HEK293 (cell line): ENCODE measurements at regions not wholly inside any gene's neighbourhood (a gene's known extent, or its start where the extent isn't known, plus 50 kb on each side); places are given as distances from the start of the nearest gene placed in this dataset.
A peak's percentile ranks its signal among the peaks of the same experiment; 100 is the strongest.

Source experiments
- CTCF ChIA-PET: fragments of 350-600 bp; formaldehyde crosslinking; extraction: SDS; loops from one replicate; lab custom pipeline; 2021; ENCODE audit warnings: antibody characterized with exemption; lab: Yijun Ruan, JAX
- POLR2A ChIA-PET: fragments of 300-600 bp; formaldehyde crosslinking; extraction: SDS; loops from one replicate; lab custom pipeline; 2020; ENCODE audit warnings: antibody characterized with exemption, inconsistent platforms; lab: Yijun Ruan, JAX
- H3K27ac ChIP-seq: fragments of 200-500 bp; sonication (Bioruptor generic); 2 replicates; pipeline ENCODE4 v1.5.1; 2014; ENCODE audit warnings: low read depth, low read length, control low read depth, inconsistent platforms; ENCODE audit errors: extremely low read depth
- H3K36me3 ChIP-seq, 2 experiments: fragments of 200-500 bp in 1 of 2; sonication (Bioruptor generic) in 1 of 2; 1 replicate in 1 of 2; 2 replicates in 1 of 2; pipeline ENCODE4 v1.5.1; 2014 to 2017; ENCODE audit warnings: inconsistent platforms in 2 of 2, low read length in 2 of 2; ENCODE audit not compliant: control insufficient read depth in 2 of 2, insufficient read depth in 1 of 2
- H3K4me1 ChIP-seq: fragments of 200-500 bp; sonication (Bioruptor generic); 2 replicates; pipeline ENCODE4 v1.5.1; 2014; ENCODE audit warnings: mild to moderate bottlenecking, low read length, inconsistent platforms; ENCODE audit not compliant: control insufficient read depth, insufficient read depth
- H3K4me3 ChIP-seq: 2 replicates; pipeline ENCODE4 v1.5.1; 2011; ENCODE audit warnings: low read depth, mild to moderate bottlenecking, control low read depth, low read length, moderate library complexity
- H3K9me3 ChIP-seq: fragments of 200-500 bp; sonication (Bioruptor generic); 2 replicates; pipeline ENCODE4 v1.5.1; 2014; ENCODE audit warnings: low read depth, low read length, inconsistent platforms; ENCODE audit not compliant: control insufficient read depth, insufficient read depth
- GFI1B ChIP-seq: fragments of 450-650 bp; formaldehyde crosslinking; IDR thresholded peaks from 2 replicates; pipeline ENCODE4 v1.5.1; 2016; ENCODE audit warnings: missing biosample characterization, missing genetic modification characterization
- GLIS1 ChIP-seq: fragments of 450-650 bp; formaldehyde crosslinking; IDR thresholded peaks from 2 replicates; pipeline ENCODE4 v1.5.1; 2016; ENCODE audit warnings: missing biosample characterization, missing genetic modification characterization
- KLF9 ChIP-seq: fragments of 450-650 bp; formaldehyde crosslinking; IDR thresholded peaks from 2 replicates; pipeline ENCODE4 v1.5.1; 2016; ENCODE audit warnings: missing biosample characterization, missing genetic modification characterization, low read depth
- MYNN ChIP-seq: fragments of 450-650 bp; formaldehyde crosslinking; IDR thresholded peaks from 2 replicates; pipeline ENCODE4 v1.5.1; 2016; ENCODE audit warnings: missing biosample characterization, missing genetic modification characterization, borderline replicate concordance
- PRDM2 ChIP-seq: fragments of 450-650 bp; formaldehyde crosslinking; IDR thresholded peaks from 2 replicates; pipeline ENCODE4 v1.5.1; 2016; ENCODE audit warnings: missing biosample characterization, missing genetic modification characterization, borderline replicate concordance
- SETDB1 ChIP-seq: IDR thresholded peaks from one replicate; pipeline ENCODE4 v1.6.1; 2017; ENCODE audit warnings: mild to moderate bottlenecking, low read length, moderate library complexity, mixed read lengths; ENCODE audit not compliant: insufficient read length
- ZNF16 ChIP-seq: fragments of 450-650 bp; formaldehyde crosslinking; IDR thresholded peaks from 2 replicates; pipeline ENCODE4 v1.5.1; 2016; ENCODE audit warnings: low read depth, missing biosample characterization, missing genetic modification characterization
- ZNF202 ChIP-seq: fragments of 450-650 bp; formaldehyde crosslinking; IDR thresholded peaks from 2 replicates; pipeline ENCODE4 v1.5.1; 2016; ENCODE audit warnings: missing biosample characterization, missing genetic modification characterization, borderline replicate concordance
- ZNF26 ChIP-seq: fragments of 450-650 bp; formaldehyde crosslinking; IDR thresholded peaks from 2 replicates; pipeline ENCODE4 v1.5.1; 2016; ENCODE audit warnings: missing biosample characterization, missing genetic modification characterization
- ZNF324 ChIP-seq: fragments of 450-650 bp; formaldehyde crosslinking; IDR thresholded peaks from 2 replicates; pipeline ENCODE4 v1.5.1; 2016; ENCODE audit warnings: missing biosample characterization, missing genetic modification characterization
- ZNF404 ChIP-seq: fragments of 450-650 bp; formaldehyde crosslinking; IDR thresholded peaks from 2 replicates; pipeline ENCODE4 v1.5.1; 2017; ENCODE audit warnings: missing biosample characterization, missing genetic modification characterization
- ZNF544 ChIP-seq: fragments of 450-650 bp; formaldehyde crosslinking; IDR thresholded peaks from 2 replicates; pipeline ENCODE4 v1.5.0; 2017; ENCODE audit warnings: missing biosample characterization, missing genetic modification characterization
- ZNF664 ChIP-seq: fragments of 450-650 bp; formaldehyde crosslinking; IDR thresholded peaks from 2 replicates; pipeline ENCODE4 v1.5.1; 2016; ENCODE audit warnings: missing biosample characterization, missing genetic modification characterization
- ZNF76 ChIP-seq: fragments of 450-650 bp; formaldehyde crosslinking; IDR thresholded peaks from 2 replicates; pipeline ENCODE4; 2016; ENCODE audit warnings: low read depth, missing biosample characterization, missing genetic modification characterization, borderline replicate concordance
- ZNF768 ChIP-seq: fragments of 450-650 bp; formaldehyde crosslinking; IDR thresholded peaks from 2 replicates; pipeline ENCODE4 v1.5.1; 2018; ENCODE audit warnings: missing biosample characterization, mild to moderate bottlenecking, missing genetic modification characterization
- TF ChIP-seq, protein P1 (sequence below): fragments of 450-650 bp; formaldehyde crosslinking; conservative IDR thresholded peaks from 2 replicates; pipeline ENCODE4 v1.5.1; 2016; ENCODE audit warnings: low read depth, missing biosample characterization, missing genetic modification characterization

- no peaks in the 10 kb centered on the region for H3K36me3 ChIP-seq
- ChIA-PET POLR2A (no interaction called here), CTCF (interaction anchor here (0.5 to 1.0 kb wide), 3 partner anchors 10 to 524 kb away, joined by 3 read pairs; no protein-coding TSS in a partner anchor)
- no peak overlapping the region for H3K4me3 ChIP-seq
- no peaks in the 10 kb centered on the region for H3K4me1 ChIP-seq
- TF ChIP-seq ZNF202 (tag by site-specific recombination): no peak
- no peak for TF ChIP-seq KLF9 (tag by site-specific recombination)
- TF ChIP-seq SETDB1: peak; percentile 11
- TF ChIP-seq ZNF404 (tag by site-specific recombination): no peak
- TF ChIP-seq GFI1B (tag by site-specific recombination): no peak
- no peak for TF ChIP-seq MYNN (tag by site-specific recombination)
- TF ChIP-seq ZNF324 (tag by site-specific recombination): no peak
- no peak overlapping the region for H3K27ac ChIP-seq
- no peaks in the 10 kb centered on the region for H3K9me3 ChIP-seq
Measured at GRCh38 chr13:76455960-76456359, 430.2 kb downstream of the KCTD12 start.

DNA sequence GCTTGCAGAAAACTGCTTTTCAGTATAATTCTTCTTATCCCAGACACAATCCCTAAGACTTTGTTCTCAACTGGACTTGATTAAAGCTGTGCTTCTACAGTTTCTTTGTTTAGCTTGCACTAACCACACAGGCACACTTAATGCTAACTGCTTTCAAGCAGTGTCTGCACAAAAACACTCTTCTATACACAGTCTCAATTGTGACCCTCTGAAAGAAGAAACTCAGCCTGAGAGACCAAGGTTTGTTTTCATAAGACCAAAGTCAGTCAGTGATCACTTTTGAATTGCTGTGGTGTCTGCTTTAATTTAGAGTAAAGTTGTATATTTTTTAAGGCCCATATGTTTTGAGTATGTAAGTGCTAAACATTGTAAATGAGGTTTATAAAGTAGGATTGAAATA is 431.2 kb downstream of the KCTD12 start:
- no peaks in the 10 kb centered on the region for H3K4me1 ChIP-seq
- ChIA-PET CTCF (no interaction called here), POLR2A (no interaction called here)
- H3K27ac ChIP-seq: no peak overlapping the region
- H3K4me3 ChIP-seq: no peak overlapping the region
- no peaks in the 10 kb centered on the region for H3K9me3 ChIP-seq
- TF ChIP-seq ZNF664 (tag by site-specific recombination): no peak
- no peak for TF ChIP-seq GFI1B (tag by site-specific recombination)
- TF ChIP-seq PRDM2 (tag by site-specific recombination): no peak
- TF ChIP-seq ZNF76: no peak
- no peaks in the 10 kb centered on the region for H3K36me3 ChIP-seq

DNA sequence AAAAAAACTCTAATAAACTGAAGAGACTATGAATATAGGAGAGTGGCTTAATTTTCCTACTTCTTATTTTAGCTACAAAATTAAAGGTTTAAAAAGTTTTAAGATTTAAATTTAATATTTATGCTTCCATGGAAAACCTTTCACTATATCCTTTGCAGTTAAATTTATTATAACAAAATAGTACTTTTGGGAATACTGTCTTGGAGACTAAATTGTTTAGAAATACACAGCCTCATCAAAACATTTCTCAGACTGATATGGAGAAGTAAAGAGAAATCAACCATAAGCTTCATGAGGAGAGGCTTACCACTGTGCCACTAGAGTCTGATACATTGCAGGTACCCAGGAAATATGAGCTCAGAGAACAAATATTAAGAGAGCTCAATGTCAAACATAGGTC is 436.5 kb downstream of the KCTD12 start:
- Histone ChIP-seq H3K27ac (no peak overlapping the region), H3K36me3 (no peaks in the 10 kb centered on the region), H3K4me1 (no peaks in the 10 kb centered on the region)
- ChIA-PET POLR2A (no interaction called here), CTCF (interaction anchor here (0.8 kb wide), 1 partner anchor 380 kb away, joined by 4 read pairs; no protein-coding TSS in a partner anchor)
- TF ChIP-seq ZNF544 (tag by site-specific recombination) (no peak), ZNF16 (tag by site-specific recombination) (no peak), ZNF768 (tag by site-specific recombination) (no peak)
- TF ChIP-seq, all 188 proteins: peak for 0
- no peak overlapping the region for H3K4me3 ChIP-seq
- H3K9me3 ChIP-seq: no peaks in the 10 kb centered on the region

DNA sequence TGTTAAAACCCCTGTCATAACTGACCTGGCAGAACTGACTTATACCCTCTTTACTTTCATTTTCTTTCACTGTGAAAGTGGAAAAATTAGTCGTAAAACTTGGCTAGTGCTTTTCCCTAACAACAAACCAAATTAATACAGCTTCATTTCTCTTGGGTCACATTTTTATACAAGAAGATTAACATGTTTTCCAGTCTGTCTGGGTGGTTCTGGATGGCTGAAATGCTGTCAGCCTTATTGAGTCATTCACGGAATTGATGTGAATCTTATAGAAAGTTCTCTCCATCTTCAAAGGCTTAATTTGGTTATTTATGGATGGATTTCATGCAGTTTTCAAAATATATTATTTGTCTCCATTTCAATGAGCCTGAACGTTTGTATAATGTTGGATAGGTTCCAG is 440.0 kb downstream of the KCTD12 start:
- no peaks in the 10 kb centered on the region for H3K36me3 ChIP-seq
- H3K4me1 ChIP-seq: no peaks in the 10 kb centered on the region
- ChIA-PET CTCF (interaction anchor here (0.8 kb wide), 1 partner anchor 10 kb away, joined by 3 read pairs; no protein-coding TSS in a partner anchor), POLR2A (no interaction called here)
- H3K9me3 ChIP-seq: no peaks in the 10 kb centered on the region
- no peak overlapping the region for H3K27ac ChIP-seq
- no peak overlapping the region for H3K4me3 ChIP-seq
- TF ChIP-seq ZNF16 (tag by site-specific recombination): no peak
- no peak for TF ChIP-seq ZNF26 (tag by site-specific recombination)
- TF ChIP-seq, protein P1, sequence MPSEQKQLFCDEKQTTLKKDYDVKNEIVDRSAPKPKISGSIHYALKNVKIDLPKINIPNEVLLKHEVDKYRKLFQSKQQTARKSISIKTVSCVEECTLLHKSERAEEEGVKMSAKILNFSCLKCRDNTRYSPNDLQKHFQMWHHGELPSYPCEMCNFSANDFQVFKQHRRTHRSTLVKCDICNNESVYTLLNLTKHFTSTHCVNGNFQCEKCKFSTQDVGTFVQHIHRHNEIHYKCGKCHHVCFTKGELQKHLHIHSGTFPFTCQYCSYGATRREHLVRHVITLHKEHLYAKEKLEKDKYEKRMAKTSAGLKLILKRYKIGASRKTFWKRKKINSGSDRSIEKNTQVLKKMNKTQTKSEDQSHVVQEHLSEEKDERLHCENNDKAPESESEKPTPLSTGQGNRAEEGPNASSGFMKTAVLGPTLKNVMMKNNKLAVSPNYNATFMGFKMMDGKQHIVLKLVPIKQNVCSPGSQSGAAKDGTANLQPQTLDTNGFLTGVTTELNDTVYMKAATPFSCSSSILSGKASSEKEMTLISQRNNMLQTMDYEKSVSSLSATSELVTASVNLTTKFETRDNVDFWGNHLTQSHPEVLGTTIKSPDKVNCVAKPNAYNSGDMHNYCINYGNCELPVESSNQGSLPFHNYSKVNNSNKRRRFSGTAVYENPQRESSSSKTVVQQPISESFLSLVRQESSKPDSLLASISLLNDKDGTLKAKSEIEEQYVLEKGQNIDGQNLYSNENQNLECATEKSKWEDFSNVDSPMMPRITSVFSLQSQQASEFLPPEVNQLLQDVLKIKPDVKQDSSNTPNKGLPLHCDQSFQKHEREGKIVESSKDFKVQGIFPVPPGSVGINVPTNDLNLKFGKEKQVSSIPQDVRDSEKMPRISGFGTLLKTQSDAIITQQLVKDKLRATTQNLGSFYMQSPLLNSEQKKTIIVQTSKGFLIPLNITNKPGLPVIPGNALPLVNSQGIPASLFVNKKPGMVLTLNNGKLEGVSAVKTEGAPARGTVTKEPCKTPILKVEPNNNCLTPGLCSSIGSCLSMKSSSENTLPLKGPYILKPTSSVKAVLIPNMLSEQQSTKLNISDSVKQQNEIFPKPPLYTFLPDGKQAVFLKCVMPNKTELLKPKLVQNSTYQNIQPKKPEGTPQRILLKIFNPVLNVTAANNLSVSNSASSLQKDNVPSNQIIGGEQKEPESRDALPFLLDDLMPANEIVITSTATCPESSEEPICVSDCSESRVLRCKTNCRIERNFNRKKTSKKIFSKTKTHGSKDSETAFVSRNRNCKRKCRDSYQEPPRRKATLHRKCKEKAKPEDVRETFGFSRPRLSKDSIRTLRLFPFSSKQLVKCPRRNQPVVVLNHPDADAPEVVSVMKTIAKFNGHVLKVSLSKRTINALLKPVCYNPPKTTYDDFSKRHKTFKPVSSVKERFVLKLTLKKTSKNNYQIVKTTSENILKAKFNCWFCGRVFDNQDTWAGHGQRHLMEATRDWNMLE: no peak
- no peak for TF ChIP-seq GLIS1
